M059J (cell line): ENCODE measurements at regions not wholly inside any gene's neighbourhood (a gene's known extent, or its start where the extent isn't known, plus 50 kb on each side); places are given as distances from the start of the nearest gene placed in this dataset.
"Not testable (repeated sequence)": the region's sequence is repeated elsewhere in the genome, so short reads cannot be mapped to it uniquely, and the experiment has no call there.

Experiments used
- DNase-seq: peaks from one replicate; pipeline ENCODE4 v3.0.0-alpha.2; 2012; ENCODE audit warnings: low read depth

DNA sequence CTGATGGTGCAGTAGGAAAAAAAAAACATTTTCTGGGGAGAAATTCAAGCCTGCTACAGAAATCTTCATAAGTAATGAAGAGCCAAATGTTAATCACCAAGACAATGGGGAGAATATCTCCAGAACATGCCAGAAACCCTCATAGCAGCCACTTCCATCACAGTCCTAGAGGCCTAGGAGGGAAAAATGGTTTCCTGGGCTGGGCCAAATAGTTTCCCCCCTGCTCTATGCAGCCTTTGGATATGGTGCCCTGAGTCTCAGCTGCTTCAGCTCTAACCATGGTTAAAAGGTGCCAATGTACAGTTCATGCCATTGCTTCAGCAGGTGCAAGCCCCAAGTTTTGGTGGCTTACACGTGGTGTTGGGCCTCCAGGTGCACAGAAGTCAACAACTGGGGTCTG is 113.1 kb downstream of the ZNF648 start:
- DNase-seq = no peak

DNA sequence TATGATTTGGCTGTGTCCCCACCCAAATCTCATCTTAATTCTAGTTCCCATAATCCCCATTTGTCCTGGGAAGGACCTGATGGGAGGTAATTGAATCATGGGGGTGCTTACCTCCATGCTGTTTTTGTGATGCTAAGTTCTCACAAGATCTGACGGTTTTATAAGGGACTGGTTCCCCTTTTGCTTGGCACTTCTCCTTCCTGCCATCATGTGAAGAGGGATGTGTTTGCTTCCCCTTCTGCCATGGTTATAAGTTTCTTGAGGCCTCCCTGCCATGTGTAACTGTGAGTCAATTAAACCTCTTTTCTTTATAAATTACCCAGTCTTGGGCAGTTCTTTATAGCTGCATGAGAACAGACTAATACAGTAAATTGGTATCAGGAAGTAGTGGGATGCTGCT is 114.1 kb downstream of the ZNF648 start:
- no peak for DNase-seq

- DNase-seq = peak; percentile 42
Measured at GRCh38 chr1:181936768-181937581, 124.5 kb downstream of the ZNF648 start.

GRCh38 chr1:181936269-181936668 is 125.2 kb downstream of the ZNF648 start:
- no peak for DNase-seq

DNA sequence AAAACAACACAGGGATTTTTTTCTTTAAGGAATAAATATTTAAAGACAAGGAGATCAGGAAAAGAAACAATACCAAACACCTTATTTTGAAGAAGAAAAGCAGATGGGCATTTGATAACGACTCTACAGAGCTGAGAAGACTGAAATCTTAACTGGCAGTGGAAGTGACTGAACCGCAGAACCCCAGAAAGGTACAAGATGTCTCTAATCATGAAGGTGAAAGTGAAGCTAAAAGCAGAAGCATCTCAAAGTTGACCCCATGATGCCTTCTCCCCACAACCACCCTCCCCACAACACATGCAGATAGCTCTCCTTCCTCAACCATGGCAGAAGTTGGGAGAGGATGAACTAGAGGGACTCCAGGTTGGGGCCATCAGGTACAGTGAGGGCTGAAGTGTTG is 129.6 kb downstream of the ZNF648 start:
- no peak for DNase-seq

GRCh38 chr1:181930187-181930586 is 131.3 kb downstream of the ZNF648 start:
- no peak for DNase-seq

DNA sequence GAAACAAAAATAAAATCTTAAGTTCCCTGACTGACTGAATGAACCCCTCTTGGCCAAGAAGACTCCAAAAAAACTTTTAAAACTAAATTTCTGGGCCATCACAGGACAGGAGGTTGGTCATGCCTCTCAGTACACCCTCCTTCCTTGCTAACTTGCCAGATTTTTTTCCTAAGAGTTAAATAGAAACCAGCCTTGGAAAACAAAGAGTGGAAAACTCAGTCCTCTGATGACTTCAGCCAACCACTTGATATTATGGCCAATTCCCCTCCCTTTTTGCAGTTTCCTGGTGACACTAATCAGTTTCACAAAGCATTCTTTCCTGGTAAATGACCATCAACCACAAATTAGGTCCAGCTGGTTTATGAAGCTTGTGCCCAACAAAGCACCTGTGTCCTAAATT is 134.8 kb downstream of the ZNF648 start:
- DNase-seq = no peak

- DNase-seq = not testable (repeated sequence)
Measured at GRCh38 chr1:181924034-181924433, 137.5 kb downstream of the ZNF648 start.

DNA sequence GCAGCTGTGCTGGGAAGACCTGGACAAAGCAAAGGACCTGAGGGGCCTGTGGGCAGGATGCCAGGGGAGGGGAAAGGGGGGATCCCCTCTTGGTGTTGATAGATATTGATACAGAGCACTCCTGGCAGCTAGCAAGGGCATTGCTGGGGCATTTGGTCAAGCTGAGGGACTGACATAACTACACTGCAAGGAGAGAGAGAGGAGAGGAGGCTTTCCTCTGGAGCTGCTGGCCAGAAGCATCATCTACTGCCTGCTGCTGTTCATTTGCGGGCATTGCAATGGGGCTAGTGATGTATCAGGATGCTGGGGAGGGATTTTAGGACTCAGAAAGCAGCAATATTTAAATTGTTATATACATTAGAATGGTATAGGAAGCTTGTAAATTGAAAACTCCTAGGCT is 142.0 kb downstream of the ZNF648 start:
- no peak for DNase-seq

DNA sequence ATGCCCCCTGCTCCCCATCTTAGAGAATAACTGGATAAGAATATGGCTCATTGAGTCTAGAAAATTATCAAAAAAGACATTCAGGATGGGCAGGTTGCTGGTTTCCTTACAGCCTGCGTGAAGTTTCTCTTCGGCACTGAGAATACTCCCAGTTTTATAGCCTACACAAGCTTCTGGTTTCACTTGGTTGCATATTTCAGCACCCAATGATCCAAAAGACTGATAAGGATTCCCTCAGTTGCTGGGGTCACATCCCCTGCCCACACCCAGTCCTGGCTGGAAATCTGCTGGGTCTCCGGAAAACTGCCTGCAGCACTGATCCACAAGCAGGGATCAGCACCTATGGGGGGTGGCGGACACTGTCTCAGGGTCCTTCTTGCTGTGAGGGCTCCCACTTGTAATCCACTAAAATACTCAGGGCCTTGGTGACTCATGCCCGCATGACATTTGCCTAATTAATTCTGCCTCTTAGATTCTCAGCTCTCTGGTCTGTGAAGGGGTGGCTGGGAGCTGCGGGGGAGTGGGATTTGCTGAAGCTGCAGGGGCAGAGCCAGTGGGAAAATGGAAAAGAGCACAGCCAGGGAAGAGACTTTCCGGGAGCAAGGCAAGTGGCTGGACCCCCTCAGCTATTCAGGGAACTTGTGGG is 142.5 kb downstream of the ZNF648 start:
- DNase-seq = no peak

GRCh38 chr1:181911715-181912114 is 149.8 kb downstream of the ZNF648 start:
- no peak for DNase-seq

DNA sequence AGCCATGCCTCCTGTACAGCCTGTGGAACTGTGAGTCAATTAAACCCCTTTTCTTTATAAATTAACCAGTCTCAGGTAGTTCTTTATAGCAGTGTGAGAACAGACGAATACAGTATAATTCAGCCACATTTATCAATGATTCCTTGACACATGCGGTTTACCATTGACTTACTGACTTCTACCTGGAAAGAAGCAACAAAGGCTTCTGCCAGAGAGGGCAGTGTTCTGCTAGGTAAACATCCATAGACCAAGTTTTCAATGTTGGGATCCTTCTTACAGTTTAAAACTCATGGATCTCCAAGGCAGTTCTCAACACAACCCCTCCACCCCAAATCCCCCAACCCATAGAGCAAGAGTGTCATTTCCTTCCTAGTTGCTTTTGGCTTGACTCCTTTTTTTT is 150.6 kb downstream of the ZNF648 start:
- peak; percentile 3 for DNase-seq

DNA sequence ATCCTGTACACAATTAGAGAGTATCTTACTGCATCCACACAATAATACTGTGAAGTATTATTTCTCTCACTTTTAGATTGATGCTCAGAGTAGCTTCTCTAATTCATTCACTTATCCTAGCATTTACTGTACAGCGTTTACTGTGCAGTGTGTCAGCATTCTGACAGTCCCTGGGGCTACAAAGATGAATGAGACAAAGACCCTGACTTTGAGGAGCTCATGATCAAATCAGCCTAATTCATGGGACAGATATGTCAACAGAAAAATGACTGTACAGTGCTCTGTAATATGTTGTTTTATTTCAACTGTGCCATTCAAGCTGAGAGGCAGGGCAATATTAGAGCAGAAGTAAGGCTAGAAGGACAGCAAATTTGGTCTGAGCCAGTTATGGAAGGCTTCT is 152.5 kb downstream of the ZNF648 start:
- no peak for DNase-seq

DNA sequence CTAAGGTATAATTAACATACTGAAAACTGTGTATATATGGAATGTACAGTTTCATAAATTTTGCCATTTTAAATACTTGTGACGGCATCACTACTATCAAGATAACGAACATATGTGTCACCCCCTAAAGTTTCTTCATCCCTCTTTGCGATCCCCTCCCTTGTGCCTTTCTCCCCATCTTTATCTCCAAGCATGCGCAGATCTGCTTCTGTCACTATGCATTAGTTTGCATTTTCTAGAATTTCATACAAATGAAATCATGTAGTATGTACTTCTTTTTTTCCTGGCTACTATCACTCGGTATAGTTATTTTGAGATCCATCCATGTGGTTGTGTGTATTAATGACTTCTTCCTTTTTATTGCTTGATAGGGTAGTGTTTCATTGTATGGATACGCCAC is 154.9 kb downstream of the ZNF648 start:
- DNase-seq = no peak

- no peak for DNase-seq
Measured at GRCh38 chr1:181905944-181906597, 155.4 kb downstream of the ZNF648 start.

DNA sequence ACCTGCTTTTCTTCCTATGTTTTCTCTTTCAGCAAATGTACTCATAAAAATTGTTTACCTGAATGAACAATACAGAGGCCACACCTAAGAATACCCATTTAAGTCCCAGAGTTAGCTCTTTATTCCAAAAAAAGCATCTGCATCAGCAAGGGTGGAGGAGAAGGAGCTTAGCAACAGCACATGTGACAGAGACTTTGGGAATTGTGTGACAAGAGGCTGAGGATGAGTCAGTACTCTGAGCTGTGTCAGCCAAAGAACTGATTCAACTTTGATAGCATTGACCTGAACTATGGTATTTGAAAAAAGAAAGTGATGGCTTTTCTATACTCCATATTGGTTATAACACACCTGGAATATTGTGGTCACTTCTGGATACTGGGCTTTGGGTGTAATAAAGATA is 162.7 kb downstream of the ZNF648 start:
- DNase-seq = no peak

GRCh38 chr1:181896824-181897223 is 164.7 kb downstream of the ZNF648 start:
- no peak for DNase-seq

GRCh38 chr1:181894439-181894859 is 167.1 kb downstream of the ZNF648 start:
- DNase-seq = no peak

GRCh38 chr1:181893937-181894336 is 167.6 kb downstream of the ZNF648 start:
- DNase-seq = no peak

DNA sequence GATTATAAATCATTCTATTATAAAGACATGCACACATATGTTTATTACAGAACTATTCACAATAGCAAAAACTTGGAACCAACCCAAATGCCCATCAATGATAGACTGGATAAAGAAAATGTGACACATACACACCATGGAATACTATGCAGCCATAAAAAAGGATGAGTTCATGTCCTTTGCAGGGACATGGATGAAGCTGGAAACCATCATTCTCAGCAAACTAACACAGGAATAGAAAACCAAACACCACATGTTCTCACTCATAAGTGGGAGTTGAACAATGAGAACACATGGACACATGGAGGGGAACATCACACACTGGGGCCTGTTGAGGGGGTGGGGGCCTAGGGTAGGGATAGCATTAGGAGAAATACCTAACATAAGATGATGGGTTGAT is 168.4 kb downstream of the ZNF648 start:
- DNase-seq = not testable (repeated sequence)

- no peak for DNase-seq
Measured at GRCh38 chr1:181872562-181872961, 188.9 kb downstream of the ZNF648 start.

DNA sequence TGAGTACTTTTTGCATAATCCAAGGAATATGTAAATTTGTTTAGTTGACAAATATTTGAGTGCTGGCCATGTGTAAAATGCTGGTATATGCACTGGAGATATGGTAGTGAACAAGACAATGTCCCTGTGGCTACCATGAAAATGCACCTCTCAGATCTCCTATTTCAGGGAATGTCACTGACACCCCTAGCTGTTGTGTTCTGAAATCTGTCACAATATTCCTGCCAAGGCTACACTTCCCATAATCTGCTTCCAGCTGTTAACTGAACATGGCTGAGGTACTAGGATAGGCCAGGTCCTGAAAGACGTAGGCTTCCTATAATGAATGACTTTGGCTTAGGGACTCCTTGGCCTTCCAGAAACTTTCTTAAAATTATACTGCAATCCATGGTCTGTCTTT is 197.8 kb downstream of the ZNF648 start:
- DNase-seq = no peak

GRCh38 chr1:181863006-181863405 is 198.5 kb downstream of the ZNF648 start:
- DNase-seq = no peak
